ENCODE measurements at regions not wholly inside any gene's neighbourhood (a gene's known extent, or its start where the extent isn't known, plus 50 kb on each side); places are given as distances from the start of the nearest gene placed in this dataset.
"Not testable (repeated sequence)": the region's sequence is repeated elsewhere in the genome, so short reads cannot be mapped to it uniquely, and the experiment has no call there.

GRCh38 chr12:61161961-61162360 is 1098.2 kb upstream of the USP15 start:
- DNase-seq, result no peak

GRCh38 chr12:61188801-61189595 is 1071.2 kb upstream of the USP15 start:
- no peak for DNase-seq

GRCh38 chr12:61213646-61214045 is 1046.6 kb upstream of the USP15 start:
- no peak for DNase-seq

GRCh38 chr12:61220337-61220736 is 1039.9 kb upstream of the USP15 start:
- DNase-seq, result no peak

GRCh38 chr12:61232040-61232439 is 1028.2 kb upstream of the USP15 start:
- no peak for DNase-seq

- DNase-seq, result no peak
These were observed 1009.9 kb upstream of the USP15 start for GRCh38 chr12:61250303-61250702.

- no peak for DNase-seq
These were observed 1009.1 kb upstream of the USP15 start for GRCh38 chr12:61251076-61251475.

- DNase-seq, result no peak
These were observed 1006.0 kb upstream of the USP15 start for GRCh38 chr12:61254225-61254624.

- DNase-seq, result not testable (repeated sequence)
These were observed 995.9 kb upstream of the USP15 start for GRCh38 chr12:61264294-61264693.

GRCh38 chr12:61267474-61267873 is 992.7 kb upstream of the USP15 start:
- DNase-seq, result no peak

GRCh38 chr12:61272441-61272840 is 987.8 kb upstream of the USP15 start:
- DNase-seq, result no peak

- DNase-seq, result no peak
These were observed 977.2 kb upstream of the USP15 start for GRCh38 chr12:61282790-61283575.

- no peak for DNase-seq
These were observed 969.7 kb upstream of the USP15 start for GRCh38 chr12:61290473-61290872.

- no peak for DNase-seq
These were observed 968.6 kb upstream of the USP15 start for GRCh38 chr12:61291647-61292046.

- DNase-seq, result not testable (repeated sequence)
These were observed 966.2 kb upstream of the USP15 start for GRCh38 chr12:61294011-61294410.

GRCh38 chr12:61301817-61302216 is 958.4 kb upstream of the USP15 start:
- no peak for DNase-seq

GRCh38 chr12:61302282-61302681 is 957.9 kb upstream of the USP15 start:
- DNase-seq, result no peak

GRCh38 chr12:61308220-61308619 is 952.0 kb upstream of the USP15 start:
- DNase-seq, result no peak

- DNase-seq, result no peak
These were observed 948.8 kb upstream of the USP15 start for GRCh38 chr12:61311413-61311812.

- DNase-seq, result no peak
These were observed 911.3 kb upstream of the USP15 start for GRCh38 chr12:61348871-61349270.

- DNase-seq, result no peak
These were observed 905.1 kb upstream of the USP15 start for GRCh38 chr12:61355105-61355504.

GRCh38 chr12:61356485-61356884 is 903.7 kb upstream of the USP15 start:
- DNase-seq, result no peak

- no peak for DNase-seq
These were observed 902.7 kb upstream of the USP15 start for GRCh38 chr12:61357496-61357895.

GRCh38 chr12:61362037-61362436 is 898.2 kb upstream of the USP15 start:
- no peak for DNase-seq

Measured in NCI-H1417 treated with DMSO at 0.1 percent for 48 hours (cell line).